ENCODE measurements at regions not wholly inside any gene's neighbourhood (a gene's known extent, or its start where the extent isn't known, plus 50 kb on each side); places are given as distances from the start of the nearest gene placed in this dataset.

- no peak for DNase-seq (ENCODE audit: low spot score)
Observed at GRCh38 chr5:135218790-135219568, 180.1 kb downstream of the MACROH2A1 start.

- DNase-seq (ENCODE audit: low spot score), result no peak
Observed at GRCh38 chr5:135218486-135218755, 180.6 kb downstream of the MACROH2A1 start.

GRCh38 chr5:135217669-135218485, 181.2 kb downstream of the MACROH2A1 start:
- no peak for DNase-seq (ENCODE audit: low spot score)

GRCh38 chr5:135216471-135217343, 182.3 kb downstream of the MACROH2A1 start:
- no peak for DNase-seq (ENCODE audit: low spot score)

GRCh38 chr5:135215617-135216470, 181.8 kb upstream of the PITX1 start:
- DNase-seq (ENCODE audit: low spot score), result no peak

- no peak for DNase-seq (ENCODE audit: low spot score)
Observed at GRCh38 chr5:135214897-135215616, 181.0 kb upstream of the PITX1 start.

GRCh38 chr5:135213466-135214239, 179.6 kb upstream of the PITX1 start:
- DNase-seq (ENCODE audit: low spot score), result no peak

GRCh38 chr5:135213027-135213386, 179.0 kb upstream of the PITX1 start:
- DNase-seq (ENCODE audit: low spot score), result no peak

- DNase-seq (ENCODE audit: low spot score), result no peak
Observed at GRCh38 chr5:135212361-135213026, 178.5 kb upstream of the PITX1 start.

- no peak for DNase-seq (ENCODE audit: low spot score)
Observed at GRCh38 chr5:135211791-135212190, 177.8 kb upstream of the PITX1 start.

GRCh38 chr5:135211083-135211790, 177.2 kb upstream of the PITX1 start:
- DNase-seq (ENCODE audit: low spot score), result no peak

GRCh38 chr5:135210286-135211055, 176.4 kb upstream of the PITX1 start:
- no peak for DNase-seq (ENCODE audit: low spot score)

GRCh38 chr5:135208903-135209721, 175.1 kb upstream of the PITX1 start:
- no peak for DNase-seq (ENCODE audit: low spot score)

- DNase-seq (ENCODE audit: low spot score), result no peak
Observed at GRCh38 chr5:135208555-135208902, 174.5 kb upstream of the PITX1 start.

- DNase-seq (ENCODE audit: low spot score), result no peak
Observed at GRCh38 chr5:135207866-135208265, 173.8 kb upstream of the PITX1 start.

- DNase-seq (ENCODE audit: low spot score), result no peak
Observed at GRCh38 chr5:135206862-135207261, 172.8 kb upstream of the PITX1 start.

GRCh38 chr5:135205632-135206349, 171.8 kb upstream of the PITX1 start:
- DNase-seq (ENCODE audit: low spot score), result no peak

Measured in globus pallidus (tissue), 1 donor.